Retinal pigment epithelial cell (primary cell): ENCODE measurements at regions not wholly inside any gene's neighbourhood (a gene's known extent, or its start where the extent isn't known, plus 50 kb on each side); places are given as distances from the start of the nearest gene placed in this dataset.
A peak's percentile ranks its signal among the peaks of the same experiment; 100 is the strongest.
"Not testable (repeated sequence)": the region's sequence is repeated elsewhere in the genome, so short reads cannot be mapped to it uniquely, and the experiment has no call there.

Experiments used
- DNase-seq: peaks from one replicate; pipeline ENCODE4 v3.0.0-alpha.2; 2010; ENCODE audit warnings: low read depth
- H3K4me3 ChIP-seq: 2 replicates; pipeline ENCODE4 v1.5.1; 2011; ENCODE audit warnings: mild to moderate bottlenecking, low read length, control low read depth, moderate library complexity
- CTCF ChIP-seq: conservative IDR thresholded peaks from 2 replicates; pipeline ENCODE4 v1.5.1; 2011; ENCODE audit warnings: low read depth, low read length, control low read depth, inconsistent platforms

- TF ChIP-seq CTCF, result no peak
- DNase-seq, result no peak
- no peak overlapping the region for H3K4me3 ChIP-seq
These were observed 64.1 kb upstream of the ADGRE5 start for GRCh38 chr19:14317157-14317556.

- DNase-seq, result no peak
- H3K4me3 ChIP-seq, result no peak overlapping the region
- peak; percentile 26 for TF ChIP-seq CTCF
These were observed 65.8 kb upstream of the ADGRE5 start for GRCh38 chr19:14315433-14315832.

GRCh38 chr19:14310055-14310454, 71.2 kb upstream of the ADGRE5 start:
- DNase-seq, result no peak
- H3K4me3 ChIP-seq, result no peak overlapping the region
- TF ChIP-seq CTCF, result no peak

- no peak for TF ChIP-seq CTCF
- no peak for DNase-seq
- no peak overlapping the region for H3K4me3 ChIP-seq
These were observed 75.5 kb upstream of the ADGRE5 start for GRCh38 chr19:14305706-14306105.

- no peak for TF ChIP-seq CTCF
- no peak overlapping the region for H3K4me3 ChIP-seq
- DNase-seq, result no peak
These were observed 80.1 kb upstream of the ADGRE5 start for GRCh38 chr19:14301150-14301549.

- no peak overlapping the region for H3K4me3 ChIP-seq
- TF ChIP-seq CTCF, result no peak
These were observed 80.9 kb upstream of the ADGRE5 start for GRCh38 chr19:14300303-14300702.

GRCh38 chr19:14299224-14299827, 81.9 kb upstream of the ADGRE5 start:
- not testable (repeated sequence) for H3K4me3 ChIP-seq, DNase-seq

More at GRCh38 chr19:14300303-14300702, 80.9 kb upstream of the ADGRE5 start:
- no peak for DNase-seq

- H3K4me3 ChIP-seq, DNase-seq: not testable (repeated sequence)
These were observed 83.2 kb upstream of the ADGRE5 start for GRCh38 chr19:14297883-14298576.

- not testable (repeated sequence) for DNase-seq, H3K4me3 ChIP-seq
These were observed 86.3 kb upstream of the ADGRE5 start for GRCh38 chr19:14294974-14295373.

GRCh38 chr19:14293816-14294170, 87.5 kb upstream of the ADGRE5 start:
- not testable (repeated sequence) for H3K4me3 ChIP-seq, DNase-seq

- peak overlapping the region; percentile 43 for H3K4me3 ChIP-seq
- DNase-seq, result not testable (repeated sequence)
These were observed 87.3 kb upstream of the ADGRL1 start for GRCh38 chr19:14293101-14293815.
